ENCODE measurements at regions not wholly inside any gene's neighbourhood (a gene's known extent, or its start where the extent isn't known, plus 50 kb on each side); places are given as distances from the start of the nearest gene placed in this dataset.

DNA sequence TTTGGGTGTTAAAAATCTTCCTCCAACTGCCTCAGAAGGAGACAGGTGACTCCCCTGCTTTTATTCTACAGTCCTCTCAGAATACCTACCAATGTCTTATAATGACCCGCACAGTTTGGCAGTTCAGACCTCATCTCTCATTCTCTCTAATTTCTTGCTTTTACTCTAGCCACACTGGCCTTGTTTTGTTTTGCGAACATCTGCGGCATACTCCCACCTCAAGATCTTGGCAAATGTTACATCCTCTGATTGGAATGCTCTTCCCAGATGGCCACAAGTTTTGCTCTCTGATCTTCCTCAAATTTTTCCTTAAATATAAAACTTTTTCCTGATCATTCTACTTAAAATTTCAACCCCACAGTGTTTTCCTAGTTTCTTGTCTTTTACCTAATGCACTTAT, 94.1 kb downstream of the PLSCR2 start:
- Histone ChIP-seq H3K9me3 (ENCODE audit: low read length) (no peaks in the 10 kb centered on the region), H3K4me1 (ENCODE audit: insufficient read depth, low read length) (no peaks in the 10 kb centered on the region), H4K20me1 (ENCODE audit: insufficient read depth, low read length) (no peaks in the 10 kb centered on the region), H3K4me3 (replicated peaks in 1 of 3; ENCODE audit: insufficient read depth in 1 of 3, low read depth in 2 of 3, low read length in 3 of 3) (no peak overlapping the region), H3K27me3 (ENCODE audit: control insufficient read depth in 1 of 2, insufficient read depth in 2 of 2, low read length in 2 of 2) (no peaks in the 10 kb centered on the region), H3K9ac (ENCODE audit: insufficient read depth, low read depth, low read length) (no peak overlapping the region), H2AFZ (ENCODE audit: low read length) (no peak overlapping the region), H3K27ac (ENCODE audit: extremely low read length, insufficient read depth, low read length) (no peak overlapping the region), H3K36me3 (replicated peaks in 1 of 2; ENCODE audit: control insufficient read depth in 1 of 2, insufficient read depth in 2 of 2, low read length in 2 of 2) (no peaks in the 10 kb centered on the region), H3K79me2 (ENCODE audit: insufficient read depth, low read length) (no peaks in the 10 kb centered on the region), H3K4me2 (ENCODE audit: low read depth, low read length) (no peak overlapping the region)
- ATAC-seq, result no peak
- intact Hi-C loops (cut with micrococcal nuclease; ENCODE audit: unreplicated experiment) (no loop called here), in situ Hi-C loops (cut with HindIII; ENCODE audit: extremely low pct_ligation_motif_present, low pct_unique_long_range_greater_than_20kb) (no loop called here)
- CTCF ChIA-PET (ENCODE audit: low intra/inter-chr PET ratio, low total read pairs), result no interaction called here
- BruUV-seq (replicated peaks), result no TSS peak
- POLR2A ChIA-PET, result no interaction called here
- 61% methylated on average over 3 of the region's 3 CpGs for WGBS (ENCODE audit: low lambda C conversion rate)
- DNase-seq (ENCODE audit: low spot score), result no peak
- no peak for FAIRE-seq
- TF ChIP-seq, protein P1, sequence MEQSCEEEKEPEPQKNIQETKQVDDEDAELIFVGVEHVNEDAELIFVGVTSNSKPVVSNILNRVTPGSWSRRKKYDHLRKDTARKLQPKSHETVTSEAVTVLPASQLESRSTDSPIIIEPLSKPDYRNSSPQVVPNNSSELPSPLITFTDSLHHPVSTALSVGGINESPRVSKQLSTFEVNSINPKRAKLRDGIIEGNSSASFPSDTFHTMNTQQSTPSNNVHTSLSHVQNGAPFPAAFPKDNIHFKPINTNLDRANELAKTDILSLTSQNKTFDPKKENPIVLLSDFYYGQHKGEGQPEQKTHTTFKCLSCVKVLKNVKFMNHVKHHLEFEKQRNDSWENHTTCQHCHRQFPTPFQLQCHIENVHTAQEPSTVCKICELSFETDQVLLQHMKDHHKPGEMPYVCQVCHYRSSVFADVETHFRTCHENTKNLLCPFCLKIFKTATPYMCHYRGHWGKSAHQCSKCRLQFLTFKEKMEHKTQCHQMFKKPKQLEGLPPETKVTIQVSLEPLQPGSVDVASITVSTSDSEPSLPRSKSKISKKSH (CRISPR knock-in tag; IDR thresholded peaks at IDR 0.05; ENCODE audit: borderline replicate concordance), result no peak
- TF ChIP-seq NFYB (CRISPR knock-in tag; IDR thresholded peaks at IDR 0.05) (no peak), HNRNPLL (IDR thresholded peaks at IDR 0.05; ENCODE audit: low read depth, low read length, poor library complexity, severe bottlenecking) (no peak), KAT2B (IDR thresholded peaks at IDR 0.05; ENCODE audit: borderline replicate concordance, low read depth, low read length) (no peak), NFE2 (CRISPR knock-in tag; IDR thresholded peaks at IDR 0.05) (no peak), HDAC2 (CRISPR knock-in tag; IDR thresholded peaks at IDR 0.05) (no peak), GTF3A (CRISPR knock-in tag; conservative IDR thresholded peaks at IDR 0.05) (no peak), NFKBIZ (CRISPR knock-in tag; IDR thresholded peaks at IDR 0.05) (no peak)
- TF ChIP-seq, protein P2, sequence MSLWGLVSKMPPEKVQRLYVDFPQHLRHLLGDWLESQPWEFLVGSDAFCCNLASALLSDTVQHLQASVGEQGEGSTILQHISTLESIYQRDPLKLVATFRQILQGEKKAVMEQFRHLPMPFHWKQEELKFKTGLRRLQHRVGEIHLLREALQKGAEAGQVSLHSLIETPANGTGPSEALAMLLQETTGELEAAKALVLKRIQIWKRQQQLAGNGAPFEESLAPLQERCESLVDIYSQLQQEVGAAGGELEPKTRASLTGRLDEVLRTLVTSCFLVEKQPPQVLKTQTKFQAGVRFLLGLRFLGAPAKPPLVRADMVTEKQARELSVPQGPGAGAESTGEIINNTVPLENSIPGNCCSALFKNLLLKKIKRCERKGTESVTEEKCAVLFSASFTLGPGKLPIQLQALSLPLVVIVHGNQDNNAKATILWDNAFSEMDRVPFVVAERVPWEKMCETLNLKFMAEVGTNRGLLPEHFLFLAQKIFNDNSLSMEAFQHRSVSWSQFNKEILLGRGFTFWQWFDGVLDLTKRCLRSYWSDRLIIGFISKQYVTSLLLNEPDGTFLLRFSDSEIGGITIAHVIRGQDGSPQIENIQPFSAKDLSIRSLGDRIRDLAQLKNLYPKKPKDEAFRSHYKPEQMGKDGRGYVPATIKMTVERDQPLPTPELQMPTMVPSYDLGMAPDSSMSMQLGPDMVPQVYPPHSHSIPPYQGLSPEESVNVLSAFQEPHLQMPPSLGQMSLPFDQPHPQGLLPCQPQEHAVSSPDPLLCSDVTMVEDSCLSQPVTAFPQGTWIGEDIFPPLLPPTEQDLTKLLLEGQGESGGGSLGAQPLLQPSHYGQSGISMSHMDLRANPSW (CRISPR knock-in tag; IDR thresholded peaks at IDR 0.05; ENCODE audit: borderline replicate concordance), result no peak
- TF ChIP-seq, protein P3, sequence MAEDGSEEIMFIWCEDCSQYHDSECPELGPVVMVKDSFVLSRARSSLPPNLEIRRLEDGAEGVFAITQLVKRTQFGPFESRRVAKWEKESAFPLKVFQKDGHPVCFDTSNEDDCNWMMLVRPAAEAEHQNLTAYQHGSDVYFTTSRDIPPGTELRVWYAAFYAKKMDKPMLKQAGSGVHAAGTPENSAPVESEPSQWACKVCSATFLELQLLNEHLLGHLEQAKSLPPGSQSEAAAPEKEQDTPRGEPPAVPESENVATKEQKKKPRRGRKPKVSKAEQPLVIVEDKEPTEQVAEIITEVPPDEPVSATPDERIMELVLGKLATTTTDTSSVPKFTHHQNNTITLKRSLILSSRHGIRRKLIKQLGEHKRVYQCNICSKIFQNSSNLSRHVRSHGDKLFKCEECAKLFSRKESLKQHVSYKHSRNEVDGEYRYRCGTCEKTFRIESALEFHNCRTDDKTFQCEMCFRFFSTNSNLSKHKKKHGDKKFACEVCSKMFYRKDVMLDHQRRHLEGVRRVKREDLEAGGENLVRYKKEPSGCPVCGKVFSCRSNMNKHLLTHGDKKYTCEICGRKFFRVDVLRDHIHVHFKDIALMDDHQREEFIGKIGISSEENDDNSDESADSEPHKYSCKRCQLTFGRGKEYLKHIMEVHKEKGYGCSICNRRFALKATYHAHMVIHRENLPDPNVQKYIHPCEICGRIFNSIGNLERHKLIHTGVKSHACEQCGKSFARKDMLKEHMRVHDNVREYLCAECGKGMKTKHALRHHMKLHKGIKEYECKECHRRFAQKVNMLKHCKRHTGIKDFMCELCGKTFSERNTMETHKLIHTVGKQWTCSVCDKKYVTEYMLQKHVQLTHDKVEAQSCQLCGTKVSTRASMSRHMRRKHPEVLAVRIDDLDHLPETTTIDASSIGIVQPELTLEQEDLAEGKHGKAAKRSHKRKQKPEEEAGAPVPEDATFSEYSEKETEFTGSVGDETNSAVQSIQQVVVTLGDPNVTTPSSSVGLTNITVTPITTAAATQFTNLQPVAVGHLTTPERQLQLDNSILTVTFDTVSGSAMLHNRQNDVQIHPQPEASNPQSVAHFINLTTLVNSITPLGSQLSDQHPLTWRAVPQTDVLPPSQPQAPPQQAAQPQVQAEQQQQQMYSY (CRISPR knock-in tag; IDR thresholded peaks at IDR 0.05), result no peak
- TF ChIP-seq, protein P4, sequence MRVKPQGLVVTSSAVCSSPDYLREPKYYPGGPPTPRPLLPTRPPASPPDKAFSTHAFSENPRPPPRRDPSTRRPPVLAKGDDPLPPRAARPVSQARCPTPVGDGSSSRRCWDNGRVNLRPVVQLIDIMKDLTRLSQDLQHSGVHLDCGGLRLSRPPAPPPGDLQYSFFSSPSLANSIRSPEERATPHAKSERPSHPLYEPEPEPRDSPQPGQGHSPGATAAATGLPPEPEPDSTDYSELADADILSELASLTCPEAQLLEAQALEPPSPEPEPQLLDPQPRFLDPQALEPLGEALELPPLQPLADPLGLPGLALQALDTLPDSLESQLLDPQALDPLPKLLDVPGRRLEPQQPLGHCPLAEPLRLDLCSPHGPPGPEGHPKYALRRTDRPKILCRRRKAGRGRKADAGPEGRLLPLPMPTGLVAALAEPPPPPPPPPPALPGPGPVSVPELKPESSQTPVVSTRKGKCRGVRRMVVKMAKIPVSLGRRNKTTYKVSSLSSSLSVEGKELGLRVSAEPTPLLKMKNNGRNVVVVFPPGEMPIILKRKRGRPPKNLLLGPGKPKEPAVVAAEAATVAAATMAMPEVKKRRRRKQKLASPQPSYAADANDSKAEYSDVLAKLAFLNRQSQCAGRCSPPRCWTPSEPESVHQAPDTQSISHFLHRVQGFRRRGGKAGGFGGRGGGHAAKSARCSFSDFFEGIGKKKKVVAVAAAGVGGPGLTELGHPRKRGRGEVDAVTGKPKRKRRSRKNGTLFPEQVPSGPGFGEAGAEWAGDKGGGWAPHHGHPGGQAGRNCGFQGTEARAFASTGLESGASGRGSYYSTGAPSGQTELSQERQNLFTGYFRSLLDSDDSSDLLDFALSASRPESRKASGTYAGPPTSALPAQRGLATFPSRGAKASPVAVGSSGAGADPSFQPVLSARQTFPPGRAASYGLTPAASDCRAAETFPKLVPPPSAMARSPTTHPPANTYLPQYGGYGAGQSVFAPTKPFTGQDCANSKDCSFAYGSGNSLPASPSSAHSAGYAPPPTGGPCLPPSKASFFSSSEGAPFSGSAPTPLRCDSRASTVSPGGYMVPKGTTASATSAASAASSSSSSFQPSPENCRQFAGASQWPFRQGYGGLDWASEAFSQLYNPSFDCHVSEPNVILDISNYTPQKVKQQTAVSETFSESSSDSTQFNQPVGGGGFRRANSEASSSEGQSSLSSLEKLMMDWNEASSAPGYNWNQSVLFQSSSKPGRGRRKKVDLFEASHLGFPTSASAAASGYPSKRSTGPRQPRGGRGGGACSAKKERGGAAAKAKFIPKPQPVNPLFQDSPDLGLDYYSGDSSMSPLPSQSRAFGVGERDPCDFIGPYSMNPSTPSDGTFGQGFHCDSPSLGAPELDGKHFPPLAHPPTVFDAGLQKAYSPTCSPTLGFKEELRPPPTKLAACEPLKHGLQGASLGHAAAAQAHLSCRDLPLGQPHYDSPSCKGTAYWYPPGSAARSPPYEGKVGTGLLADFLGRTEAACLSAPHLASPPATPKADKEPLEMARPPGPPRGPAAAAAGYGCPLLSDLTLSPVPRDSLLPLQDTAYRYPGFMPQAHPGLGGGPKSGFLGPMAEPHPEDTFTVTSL (CRISPR knock-in tag; IDR thresholded peaks at IDR 0.05; ENCODE audit: borderline replicate concordance), result no peak
